ENCODE measurements at regions not wholly inside any gene's neighbourhood (a gene's known extent, or its start where the extent isn't known, plus 50 kb on each side); places are given as distances from the start of the nearest gene placed in this dataset.

DNA sequence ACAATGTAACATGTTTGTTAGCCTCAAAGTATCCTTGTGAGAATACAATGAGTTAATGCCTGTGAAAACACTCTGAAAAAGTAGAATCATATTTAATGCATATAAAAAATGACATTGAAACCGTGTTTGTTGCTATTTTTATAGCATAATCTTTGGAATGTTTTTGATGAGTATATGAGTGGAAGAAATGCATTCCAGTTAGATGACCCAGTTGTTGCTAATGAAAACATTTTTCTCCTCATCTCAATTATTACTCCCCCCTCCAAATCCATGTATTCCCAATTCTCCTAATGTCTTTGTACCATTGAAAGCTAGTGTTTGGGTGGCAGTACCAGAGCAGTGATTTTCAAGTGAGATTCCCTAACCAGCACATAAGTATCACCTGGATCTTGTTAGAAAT lies 67.1 kb upstream of the DSEL start:
- DNase-seq (ENCODE audit: low spot score) = no peak

- DNase-seq (ENCODE audit: low spot score) = no peak
These were observed 66.0 kb upstream of the DSEL start for GRCh38 chr18:67582488-67582887.

DNA sequence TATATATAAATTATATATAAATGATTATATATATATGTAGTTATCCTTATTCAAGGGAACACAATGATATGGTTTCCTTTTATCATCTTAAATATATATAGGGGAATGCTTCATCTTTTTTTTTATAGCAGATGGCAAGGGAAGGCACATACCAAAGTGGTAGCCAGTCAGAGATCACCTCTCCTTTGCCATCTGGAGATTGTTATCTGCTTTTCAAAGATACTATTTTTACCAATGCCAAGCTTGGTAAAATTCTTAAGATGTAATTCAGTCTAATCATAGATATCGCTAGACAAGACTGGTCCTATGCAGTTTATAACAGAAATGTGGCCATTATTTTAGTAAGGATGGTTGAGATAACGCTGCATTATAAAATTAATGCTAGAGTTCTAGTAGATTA lies 64.7 kb upstream of the DSEL start:
- DNase-seq (ENCODE audit: low spot score) = no peak

DNA sequence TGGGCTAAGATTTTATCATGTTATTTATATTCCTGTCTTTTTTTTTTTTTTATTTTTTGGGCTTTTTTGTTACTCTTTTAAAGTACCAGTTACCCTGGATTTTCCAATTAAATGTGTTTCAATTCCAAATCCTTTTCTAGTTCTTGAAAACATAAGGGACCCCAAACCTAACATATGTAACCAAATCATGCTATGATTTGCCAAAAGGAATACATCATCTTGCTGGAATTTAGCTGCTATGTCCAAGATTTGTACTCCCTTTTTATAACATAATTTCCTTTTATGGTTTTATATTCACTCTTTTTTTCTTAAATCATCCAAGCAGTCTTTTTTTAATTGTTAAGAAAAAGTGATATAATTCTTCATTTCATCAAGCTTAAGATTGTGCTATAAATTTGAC lies 60.9 kb upstream of the DSEL start:
- no peak for DNase-seq (ENCODE audit: low spot score)

DNA sequence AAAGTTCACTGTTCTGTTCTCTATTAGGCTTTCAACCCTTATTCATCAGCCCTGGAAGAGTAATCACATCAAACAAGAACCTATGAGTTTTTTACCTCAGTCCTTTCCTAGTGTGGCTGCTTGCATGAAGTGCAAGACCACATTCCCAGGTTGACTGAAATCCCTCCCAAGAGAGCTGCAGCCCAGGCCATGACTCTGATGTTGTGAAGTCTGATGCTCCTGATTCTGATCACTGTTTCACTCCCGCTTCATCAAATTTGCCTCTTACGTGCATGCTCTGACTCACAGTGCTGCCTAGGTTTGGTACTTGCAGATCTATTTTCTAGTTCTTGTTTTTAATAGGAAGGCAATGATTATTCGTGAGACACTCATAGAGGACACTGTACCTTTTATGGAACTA lies 58.2 kb upstream of the DSEL start:
- no peak for DNase-seq (ENCODE audit: low spot score)

- DNase-seq (ENCODE audit: low spot score) = no peak
These were observed 51.6 kb upstream of the DSEL start for GRCh38 chr18:67568166-67568565.
